OCI-LY1 (cell line): ENCODE measurements at regions not wholly inside any gene's neighbourhood (a gene's known extent, or its start where the extent isn't known, plus 50 kb on each side); places are given as distances from the start of the nearest gene placed in this dataset.

Source experiments
- CTCF ChIP-seq: fragments of 200-600 bp; sonication (generic), shearing (Covaris generic); IDR thresholded peaks from 2 replicates; pipeline ENCODE4 v1.5.1; 2017; ENCODE audit warnings: mild to moderate bottlenecking, antibody characterized with exemption, low read length, moderate library complexity, mixed read lengths
- EZH2 ChIP-seq: fragments of 200-600 bp; sonication (generic), shearing (Covaris generic); IDR thresholded peaks from 2 replicates; pipeline ENCODE4 v1.8.0; 2017; ENCODE audit warnings: borderline replicate concordance, mixed run types, mild to moderate bottlenecking, antibody characterized with exemption, low read length, moderate library complexity, mixed read lengths

DNA sequence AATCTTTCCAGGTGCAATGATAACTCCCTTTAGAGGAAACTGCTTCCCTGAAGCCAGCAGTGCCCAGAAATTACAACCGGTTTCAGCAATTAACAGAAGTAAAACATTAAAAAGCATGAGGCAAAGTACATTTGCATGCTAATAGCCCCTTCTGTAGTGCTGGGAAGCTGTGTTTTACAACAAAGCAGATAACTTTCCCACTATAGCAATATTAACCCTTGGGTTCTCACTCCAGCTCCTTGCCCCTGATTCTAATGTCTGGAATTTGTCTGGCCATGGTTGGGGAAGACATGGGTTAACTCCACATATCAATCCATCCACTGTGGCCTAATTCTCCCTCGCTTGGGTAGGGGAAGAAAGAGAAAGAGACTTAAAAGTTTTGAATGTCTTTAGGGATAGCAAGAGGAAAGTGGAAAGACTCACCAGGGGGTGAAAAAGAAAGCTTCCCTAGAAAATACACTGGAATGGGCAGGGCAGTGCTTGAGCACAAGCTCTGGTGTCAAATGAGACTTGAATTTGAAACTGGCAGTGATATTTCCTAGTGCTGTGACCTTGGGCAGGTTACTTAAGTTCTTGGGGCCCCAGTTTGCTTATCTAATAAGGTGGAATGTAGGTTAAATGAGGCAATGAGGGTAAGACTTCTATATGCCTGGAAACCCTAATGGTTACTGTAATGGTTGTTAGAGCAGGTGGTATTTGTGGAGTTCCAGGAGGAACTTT is 102.0 kb downstream of the SOX9 start:
- TF ChIP-seq CTCF (no peak), EZH2 (no peak)
